MM.1S (cell line): ENCODE measurements at regions not wholly inside any gene's neighbourhood (a gene's known extent, or its start where the extent isn't known, plus 50 kb on each side); places are given as distances from the start of the nearest gene placed in this dataset.

Experiments
- CTCF ChIP-seq: fragments of 300-600 bp; sonication (generic); IDR thresholded peaks from 2 replicates; pipeline ENCODE4 v1.5.1; 2016; ENCODE audit warnings: antibody characterized with exemption, low read length, mixed read lengths
- EZH2 ChIP-seq: fragments of 300-600 bp; sonication (generic); optimal IDR thresholded peaks from 2 replicates; pipeline ENCODE3; 2017; ENCODE audit warnings: low read depth, mild to moderate bottlenecking, antibody characterized with exemption, low read length, mixed read lengths
- EZH2phosphoT487 ChIP-seq: fragments of 300-600 bp; sonication (generic); IDR thresholded peaks from 2 replicates; pipeline ENCODE4 v1.6.1; 2018; ENCODE audit warnings: antibody characterized with exemption, low read length

- TF ChIP-seq CTCF = no peak
- no peak for TF ChIP-seq EZH2phosphoT487
- TF ChIP-seq EZH2 = no peak
Observed at GRCh38 chr12:9383585-9383984, 175.4 kb upstream of the PZP start.
